ENCODE measurements at regions not wholly inside any gene's neighbourhood (a gene's known extent, or its start where the extent isn't known, plus 50 kb on each side); places are given as distances from the start of the nearest gene placed in this dataset.

- TF ChIP-seq, protein P1, sequence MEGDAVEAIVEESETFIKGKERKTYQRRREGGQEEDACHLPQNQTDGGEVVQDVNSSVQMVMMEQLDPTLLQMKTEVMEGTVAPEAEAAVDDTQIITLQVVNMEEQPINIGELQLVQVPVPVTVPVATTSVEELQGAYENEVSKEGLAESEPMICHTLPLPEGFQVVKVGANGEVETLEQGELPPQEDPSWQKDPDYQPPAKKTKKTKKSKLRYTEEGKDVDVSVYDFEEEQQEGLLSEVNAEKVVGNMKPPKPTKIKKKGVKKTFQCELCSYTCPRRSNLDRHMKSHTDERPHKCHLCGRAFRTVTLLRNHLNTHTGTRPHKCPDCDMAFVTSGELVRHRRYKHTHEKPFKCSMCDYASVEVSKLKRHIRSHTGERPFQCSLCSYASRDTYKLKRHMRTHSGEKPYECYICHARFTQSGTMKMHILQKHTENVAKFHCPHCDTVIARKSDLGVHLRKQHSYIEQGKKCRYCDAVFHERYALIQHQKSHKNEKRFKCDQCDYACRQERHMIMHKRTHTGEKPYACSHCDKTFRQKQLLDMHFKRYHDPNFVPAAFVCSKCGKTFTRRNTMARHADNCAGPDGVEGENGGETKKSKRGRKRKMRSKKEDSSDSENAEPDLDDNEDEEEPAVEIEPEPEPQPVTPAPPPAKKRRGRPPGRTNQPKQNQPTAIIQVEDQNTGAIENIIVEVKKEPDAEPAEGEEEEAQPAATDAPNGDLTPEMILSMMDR (IDR thresholded peaks at IDR 0.05; ENCODE audit: borderline replicate concordance) = no peak
- no peaks in the 10 kb centered on the region for H3K27me3 ChIP-seq (ENCODE audit: low read depth)
- no peak overlapping the region for H3K4me3 ChIP-seq
- no peaks in the 10 kb centered on the region for H3K4me1 ChIP-seq
- no peaks in the 10 kb centered on the region for H3K36me3 ChIP-seq
- H3K9me3 ChIP-seq (replicated peaks) = peaks cover 39% of the 10 kb centered on the region
- H3K27ac ChIP-seq (replicated peaks) = no peak overlapping the region
- DNase-seq = no peak
- intact Hi-C loops (cut with micrococcal nuclease) = no loop called here
These were observed 1182.6 kb downstream of the AMY1C start for GRCh38 chr1:104932030-104932915.

DNA sequence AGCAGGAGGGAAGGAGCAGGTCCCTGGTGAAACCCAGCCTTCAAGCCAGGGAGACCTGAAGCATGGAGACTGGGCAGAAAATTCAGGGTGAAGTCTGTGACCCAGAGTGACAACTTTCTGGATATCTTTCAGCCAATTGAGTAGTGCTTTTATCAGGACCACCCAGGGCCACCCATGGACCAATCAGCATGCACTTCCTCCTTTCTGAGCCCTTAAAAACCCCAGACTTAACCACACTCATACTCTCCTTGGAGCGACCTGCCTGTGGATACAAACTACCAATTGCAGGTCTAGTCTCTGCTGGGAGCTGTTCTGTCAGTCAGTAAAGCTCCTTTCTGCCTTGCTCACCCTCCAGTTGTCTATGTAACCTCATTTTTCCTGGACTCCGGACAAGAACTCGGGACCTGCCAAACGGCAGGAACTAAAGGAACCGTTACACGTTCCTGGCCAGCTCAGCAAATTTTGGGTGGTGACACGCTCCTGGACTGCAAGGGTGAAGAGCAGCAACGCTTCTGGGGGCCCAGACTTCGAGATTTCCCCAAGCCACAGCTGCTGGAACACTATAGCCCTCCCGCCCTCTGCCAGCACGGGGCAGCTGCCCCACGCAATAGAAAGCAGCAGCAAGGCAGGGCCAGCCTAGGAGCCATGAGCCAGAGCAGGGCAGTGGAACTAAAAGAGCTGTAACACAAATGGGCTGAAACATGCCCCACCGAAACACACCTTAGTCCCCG lies 1183.4 kb downstream of the AMY1C start:
- no peaks in the 10 kb centered on the region for H3K36me3 ChIP-seq
- intact Hi-C loops (cut with micrococcal nuclease) = no loop called here
- TF ChIP-seq, protein P1 (IDR thresholded peaks at IDR 0.05; ENCODE audit: borderline replicate concordance) = no peak

GRCh38 chr1:104933846-104934245 lies 1184.1 kb downstream of the AMY1C start:
- intact Hi-C loops (cut with micrococcal nuclease) = no loop called here
- H3K27ac ChIP-seq (replicated peaks) = no peak overlapping the region
- peaks cover 39% of the 10 kb centered on the region for H3K9me3 ChIP-seq (replicated peaks)
- H3K27me3 ChIP-seq (ENCODE audit: low read depth) = no peaks in the 10 kb centered on the region
- no peak for DNase-seq
- TF ChIP-seq, protein P1 (IDR thresholded peaks at IDR 0.05; ENCODE audit: borderline replicate concordance) = no peak
- no peaks in the 10 kb centered on the region for H3K4me1 ChIP-seq
- H3K4me3 ChIP-seq = no peak overlapping the region
- no peaks in the 10 kb centered on the region for H3K36me3 ChIP-seq

More for the DNA sequence above, 1183.4 kb downstream of the AMY1C start:
- Histone ChIP-seq H3K4me3 (no peak overlapping the region), H3K4me1 (no peaks in the 10 kb centered on the region), H3K27me3 (ENCODE audit: low read depth) (no peaks in the 10 kb centered on the region), H3K9me3 (replicated peaks) (peaks cover 39% of the 10 kb centered on the region), H3K27ac (replicated peaks) (no peak overlapping the region)
- DNase-seq = no peak

DNA sequence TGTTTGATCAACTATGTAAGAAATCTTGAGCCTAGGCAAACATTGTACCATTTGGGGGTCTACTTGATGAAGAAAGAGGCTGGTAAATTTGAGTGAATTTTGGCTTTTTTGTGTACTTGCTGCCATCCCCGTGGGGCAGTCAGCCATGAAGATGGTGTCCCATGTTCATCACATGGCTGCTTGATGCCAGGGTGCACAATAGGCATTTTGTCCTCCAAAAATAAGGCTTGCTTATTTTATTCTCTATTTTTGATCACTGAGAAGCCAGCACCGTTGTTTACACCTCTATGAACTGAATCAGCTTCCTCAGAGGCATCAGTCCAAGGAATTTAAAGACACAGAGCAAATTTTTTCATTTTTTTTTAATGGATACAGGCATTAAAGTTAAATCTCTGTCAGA lies 1195.7 kb downstream of the AMY1C start:
- peaks cover 15% of the 10 kb centered on the region for H3K9me3 ChIP-seq (replicated peaks)
- H3K27me3 ChIP-seq (ENCODE audit: low read depth) = no peaks in the 10 kb centered on the region
- TF ChIP-seq, protein P1 (IDR thresholded peaks at IDR 0.05; ENCODE audit: borderline replicate concordance) = no peak
- H3K27ac ChIP-seq (replicated peaks) = no peak overlapping the region
- no peak overlapping the region for H3K4me3 ChIP-seq
- no peaks in the 10 kb centered on the region for H3K4me1 ChIP-seq
- no peaks in the 10 kb centered on the region for H3K36me3 ChIP-seq
- DNase-seq = no peak
- intact Hi-C loops (cut with micrococcal nuclease) = no loop called here

GRCh38 chr1:104946558-104947210 lies 1197.0 kb downstream of the AMY1C start:
- Histone ChIP-seq H3K4me1 (no peaks in the 10 kb centered on the region), H3K4me3 (no peak overlapping the region), H3K9me3 (replicated peaks) (peaks cover 13% of the 10 kb centered on the region), H3K27me3 (ENCODE audit: low read depth) (no peaks in the 10 kb centered on the region), H3K27ac (replicated peaks) (no peak overlapping the region), H3K36me3 (no peaks in the 10 kb centered on the region)
- no peak for DNase-seq
- intact Hi-C loops (cut with micrococcal nuclease) = no loop called here
- TF ChIP-seq, protein P1 (IDR thresholded peaks at IDR 0.05; ENCODE audit: borderline replicate concordance) = no peak

Data from left ventricle myocardium inferior (tissue), 1 donor.